ENCODE measurements at regions not wholly inside any gene's neighbourhood (a gene's known extent, or its start where the extent isn't known, plus 50 kb on each side); places are given as distances from the start of the nearest gene placed in this dataset.

GRCh38 chr7:131203291-131203976 lies 124.2 kb upstream of the MKLN1 start:
- no peak overlapping the region for H3K27ac ChIP-seq (ENCODE audit: insufficient read depth in 1 of 2, low read depth in 1 of 2, low read length in 2 of 2, poor library complexity in 1 of 2, severe bottlenecking in 2 of 2)
- ChIA-PET CTCF (interaction anchor here (1.4 kb wide), 1 partner anchor 13 kb away, joined by 3 read pairs; no protein-coding TSS in a partner anchor), POLR2A (no interaction called here)
- H3K4me3 ChIP-seq (ENCODE audit: control insufficient read depth in 1 of 7, extremely low read depth in 1 of 7, insufficient read depth in 4 of 7, low read depth in 2 of 7, low read length in 6 of 7) = no peak overlapping the region
- H3K36me3 ChIP-seq (ENCODE audit: control insufficient read depth in 4 of 4, insufficient read depth in 4 of 4, low read length in 3 of 4) = no peaks in the 10 kb centered on the region
- no peak for DNase-seq
- no peaks in the 10 kb centered on the region for H3K27me3 ChIP-seq (replicated peaks in 2 of 5; ENCODE audit: control insufficient read depth in 4 of 5, insufficient read depth in 5 of 5, low read length in 4 of 5)
- 96% methylated on average over 3 of the region's 5 CpGs for WGBS (ENCODE audit: insufficient coverage)
- H3K9me3 ChIP-seq (ENCODE audit: control extremely low read depth in 1 of 5, control insufficient read depth in 4 of 5, insufficient read depth in 2 of 5, low read depth in 1 of 5, low read length in 4 of 5) = no peaks in the 10 kb centered on the region
- no peaks in the 10 kb centered on the region for H3K4me1 ChIP-seq (ENCODE audit: control extremely low read depth in 1 of 4, control insufficient read depth in 4 of 4, insufficient read depth in 4 of 4, low read length in 3 of 4)

GRCh38 chr7:131208777-131209176 lies 118.9 kb upstream of the MKLN1 start:
- Histone ChIP-seq H3K27ac (ENCODE audit: insufficient read depth in 1 of 2, low read depth in 1 of 2, low read length in 2 of 2, poor library complexity in 1 of 2, severe bottlenecking in 2 of 2) (no peak overlapping the region), H3K4me3 (ENCODE audit: control insufficient read depth in 1 of 7, extremely low read depth in 1 of 7, insufficient read depth in 4 of 7, low read depth in 2 of 7, low read length in 6 of 7) (no peak overlapping the region), H3K36me3 (ENCODE audit: control insufficient read depth in 4 of 4, insufficient read depth in 4 of 4, low read length in 3 of 4) (no peaks in the 10 kb centered on the region), H3K9me3 (ENCODE audit: control extremely low read depth in 1 of 5, control insufficient read depth in 4 of 5, insufficient read depth in 2 of 5, low read depth in 1 of 5, low read length in 4 of 5) (no peaks in the 10 kb centered on the region), H3K4me1 (ENCODE audit: control extremely low read depth in 1 of 4, control insufficient read depth in 4 of 4, insufficient read depth in 4 of 4, low read length in 3 of 4) (no peaks in the 10 kb centered on the region), H3K27me3 (replicated peaks in 2 of 5; ENCODE audit: control insufficient read depth in 4 of 5, insufficient read depth in 5 of 5, low read length in 4 of 5) (no peaks in the 10 kb centered on the region)
- ChIA-PET CTCF (no interaction called here), POLR2A (interaction anchor here (0.6 kb wide), 1 partner anchor 143 kb away, joined by 4 read pairs; no protein-coding TSS in a partner anchor)
- DNase-seq = no peak
- 100% methylated on average over 2 of the region's 3 CpGs for WGBS (ENCODE audit: insufficient coverage)

- Histone ChIP-seq H3K36me3 (ENCODE audit: control insufficient read depth in 4 of 4, insufficient read depth in 4 of 4, low read length in 3 of 4) (no peaks in the 10 kb centered on the region), H3K27me3 (replicated peaks in 2 of 5; ENCODE audit: control insufficient read depth in 4 of 5, insufficient read depth in 5 of 5, low read length in 4 of 5) (no peaks in the 10 kb centered on the region), H3K27ac (ENCODE audit: insufficient read depth in 1 of 2, low read depth in 1 of 2, low read length in 2 of 2, poor library complexity in 1 of 2, severe bottlenecking in 2 of 2) (no peak overlapping the region), H3K4me3 (ENCODE audit: control insufficient read depth in 1 of 7, extremely low read depth in 1 of 7, insufficient read depth in 4 of 7, low read depth in 2 of 7, low read length in 6 of 7) (no peak overlapping the region), H3K4me1 (ENCODE audit: control extremely low read depth in 1 of 4, control insufficient read depth in 4 of 4, insufficient read depth in 4 of 4, low read length in 3 of 4) (no peaks in the 10 kb centered on the region), H3K9me3 (ENCODE audit: control extremely low read depth in 1 of 5, control insufficient read depth in 4 of 5, insufficient read depth in 2 of 5, low read depth in 1 of 5, low read length in 4 of 5) (no peaks in the 10 kb centered on the region)
- ChIA-PET CTCF (no interaction called here), POLR2A (no interaction called here)
- no CpG with 5 or more reads among the region's 2 CpGs for WGBS (ENCODE audit: insufficient coverage)
- no peak for DNase-seq
These were observed 117.1 kb upstream of the MKLN1 start for GRCh38 chr7:131210618-131211017.

GRCh38 chr7:131211500-131211899 lies 116.2 kb upstream of the MKLN1 start:
- Histone ChIP-seq H3K27me3 (replicated peaks in 2 of 5; ENCODE audit: control insufficient read depth in 4 of 5, insufficient read depth in 5 of 5, low read length in 4 of 5) (no peaks in the 10 kb centered on the region), H3K27ac (ENCODE audit: insufficient read depth in 1 of 2, low read depth in 1 of 2, low read length in 2 of 2, poor library complexity in 1 of 2, severe bottlenecking in 2 of 2) (no peak overlapping the region), H3K4me1 (ENCODE audit: control extremely low read depth in 1 of 4, control insufficient read depth in 4 of 4, insufficient read depth in 4 of 4, low read length in 3 of 4) (no peaks in the 10 kb centered on the region), H3K9me3 (ENCODE audit: control extremely low read depth in 1 of 5, control insufficient read depth in 4 of 5, insufficient read depth in 2 of 5, low read depth in 1 of 5, low read length in 4 of 5) (no peaks in the 10 kb centered on the region), H3K4me3 (ENCODE audit: control insufficient read depth in 1 of 7, extremely low read depth in 1 of 7, insufficient read depth in 4 of 7, low read depth in 2 of 7, low read length in 6 of 7) (no peak overlapping the region), H3K36me3 (ENCODE audit: control insufficient read depth in 4 of 4, insufficient read depth in 4 of 4, low read length in 3 of 4) (no peaks in the 10 kb centered on the region)
- WGBS (ENCODE audit: insufficient coverage) = no CpG with 5 or more reads among the region's 1 CpG
- POLR2A ChIA-PET = no interaction called here
- no peak for DNase-seq
- CTCF ChIA-PET = no interaction called here

- Histone ChIP-seq H3K27me3 (replicated peaks in 2 of 5; ENCODE audit: control insufficient read depth in 4 of 5, insufficient read depth in 5 of 5, low read length in 4 of 5) (no peaks in the 10 kb centered on the region), H3K36me3 (ENCODE audit: control insufficient read depth in 4 of 4, insufficient read depth in 4 of 4, low read length in 3 of 4) (no peaks in the 10 kb centered on the region), H3K27ac (ENCODE audit: insufficient read depth in 1 of 2, low read depth in 1 of 2, low read length in 2 of 2, poor library complexity in 1 of 2, severe bottlenecking in 2 of 2) (no peak overlapping the region), H3K9me3 (ENCODE audit: control extremely low read depth in 1 of 5, control insufficient read depth in 4 of 5, insufficient read depth in 2 of 5, low read depth in 1 of 5, low read length in 4 of 5) (no peaks in the 10 kb centered on the region), H3K4me3 (ENCODE audit: control insufficient read depth in 1 of 7, extremely low read depth in 1 of 7, insufficient read depth in 4 of 7, low read depth in 2 of 7, low read length in 6 of 7) (no peak overlapping the region), H3K4me1 (ENCODE audit: control extremely low read depth in 1 of 4, control insufficient read depth in 4 of 4, insufficient read depth in 4 of 4, low read length in 3 of 4) (no peaks in the 10 kb centered on the region)
- ChIA-PET POLR2A (no interaction called here), CTCF (no interaction called here)
- no peak for DNase-seq
These were observed 115.6 kb upstream of the MKLN1 start for GRCh38 chr7:131212114-131212513.

GRCh38 chr7:131218727-131219128 lies 108.9 kb upstream of the MKLN1 start:
- H3K4me1 ChIP-seq (ENCODE audit: control extremely low read depth in 1 of 4, control insufficient read depth in 4 of 4, insufficient read depth in 4 of 4, low read length in 3 of 4) = peaks cover 8 to 15% (median 12%) of the 10 kb centered on the region in 4 experiments
- no peaks in the 10 kb centered on the region for H3K9me3 ChIP-seq (ENCODE audit: control extremely low read depth in 1 of 5, control insufficient read depth in 4 of 5, insufficient read depth in 2 of 5, low read depth in 1 of 5, low read length in 4 of 5)
- ChIA-PET CTCF (interaction anchor here (1.2 kb wide), 1 partner anchor 19 kb away, joined by 3 read pairs; no protein-coding TSS in a partner anchor), POLR2A (no interaction called here)
- no peak overlapping the region for H3K27ac ChIP-seq (ENCODE audit: insufficient read depth in 1 of 2, low read depth in 1 of 2, low read length in 2 of 2, poor library complexity in 1 of 2, severe bottlenecking in 2 of 2)
- no peak overlapping the region for H3K4me3 ChIP-seq (ENCODE audit: control insufficient read depth in 1 of 7, extremely low read depth in 1 of 7, insufficient read depth in 4 of 7, low read depth in 2 of 7, low read length in 6 of 7)
- 72% methylated on average over 3 of the region's 3 CpGs for WGBS (ENCODE audit: insufficient coverage)
- H3K36me3 ChIP-seq (ENCODE audit: control insufficient read depth in 4 of 4, insufficient read depth in 4 of 4, low read length in 3 of 4) = no peaks in the 10 kb centered on the region
- peak in 2 of 3 donors; percentile 40 to 54 for DNase-seq
- H3K27me3 ChIP-seq (replicated peaks in 2 of 5; ENCODE audit: control insufficient read depth in 4 of 5, insufficient read depth in 5 of 5, low read length in 4 of 5) = no peaks in the 10 kb centered on the region

- H3K9me3 ChIP-seq (ENCODE audit: control extremely low read depth in 1 of 5, control insufficient read depth in 4 of 5, insufficient read depth in 2 of 5, low read depth in 1 of 5, low read length in 4 of 5) = no peaks in the 10 kb centered on the region
- H3K27ac ChIP-seq (ENCODE audit: insufficient read depth in 1 of 2, low read depth in 1 of 2, low read length in 2 of 2, poor library complexity in 1 of 2, severe bottlenecking in 2 of 2) = no peak overlapping the region
- peak; percentile 19 to 48 (median 43) for DNase-seq
- WGBS (ENCODE audit: insufficient coverage) = 51% methylated on average over 4 of the region's 8 CpGs
- ChIA-PET CTCF (interaction anchor here (1.0 to 1.2 kb wide), 2 partner anchors 13 to 18 kb away, joined by 3 read pairs; no protein-coding TSS in a partner anchor), POLR2A (no interaction called here)
- H3K36me3 ChIP-seq (ENCODE audit: control insufficient read depth in 4 of 4, insufficient read depth in 4 of 4, low read length in 3 of 4) = no peaks in the 10 kb centered on the region
- H3K4me1 ChIP-seq (ENCODE audit: control extremely low read depth in 1 of 4, control insufficient read depth in 4 of 4, insufficient read depth in 4 of 4, low read length in 3 of 4) = peaks cover 8 to 15% (median 12%) of the 10 kb centered on the region in 4 experiments
- H3K27me3 ChIP-seq (replicated peaks in 2 of 5; ENCODE audit: control insufficient read depth in 4 of 5, insufficient read depth in 5 of 5, low read length in 4 of 5) = no peaks in the 10 kb centered on the region
- no peak overlapping the region for H3K4me3 ChIP-seq (ENCODE audit: control insufficient read depth in 1 of 7, extremely low read depth in 1 of 7, insufficient read depth in 4 of 7, low read depth in 2 of 7, low read length in 6 of 7)
These were observed 108.2 kb upstream of the MKLN1 start for GRCh38 chr7:131219312-131220041.
